B cell (primary cell): ENCODE measurements at regions not wholly inside any gene's neighbourhood (a gene's known extent, or its start where the extent isn't known, plus 50 kb on each side); places are given as distances from the start of the nearest gene placed in this dataset.

Experiments used
- ATAC-seq: fragments of 200-7000 bp; cut with Tn5 transposase; one replicate; pipeline ENCODE4 v1.10.0; 2021; ENCODE audit warnings: low read depth, mild to moderate bottlenecking, moderate number of reproducible peaks, moderate library complexity
- CTCF ChIA-PET: fragments of 350-600 bp; sonication (Branson Sonifier 250); formaldehyde crosslinking; loops from one replicate; lab custom pipeline; 2021; ENCODE audit warnings: antibody characterized with exemption, inconsistent platforms; lab: Charles Lee
- POLR2A ChIA-PET: fragments of 350-600 bp; sonication (Branson Sonifier 250); formaldehyde crosslinking; loops from one replicate; lab custom pipeline; 2021; ENCODE audit warnings: antibody characterized with exemption; lab: Charles Lee
- DNase-seq: peaks from one replicate; pipeline ENCODE4 v3.0.0; 2013
- H2AFZ ChIP-seq: 2 replicates; pipeline ENCODE4 v1.6.1; 2012; ENCODE audit warnings: mild to moderate bottlenecking, low read depth, low read length; ENCODE audit not compliant: insufficient read depth, poor library complexity, severe bottlenecking
- H3K27ac ChIP-seq, 2 donors: 1 replicate in 1 of 2; 2 replicates in 1 of 2; pipeline ENCODE4 v1.5.1; 2012 to 2013; ENCODE audit warnings: low read length in 2 of 2, mild to moderate bottlenecking in 2 of 2, moderate library complexity in 1 of 2
- H3K27me3 ChIP-seq, 4 experiments: fragments of 200-600 bp in 1 of 4; sonication (generic) in 1 of 4; replicated peaks in 1 of 4; 1 replicate in 2 of 4; 2 replicates in 2 of 4; pipeline versions ENCODE4 v1.6.1 to v1.7.0; 2013 to 2016; ENCODE audit warnings: low read length in 3 of 4, mild to moderate bottlenecking in 2 of 4, mixed read lengths in 1 of 4, moderate library complexity in 1 of 4; ENCODE audit not compliant: insufficient read depth in 4 of 4, control insufficient read depth in 3 of 4; ENCODE audit errors: control extremely low read depth in 1 of 4
- H3K36me3 ChIP-seq, 2 experiments: replicated peaks in 1 of 2; 1 replicate in 1 of 2; 2 replicates in 1 of 2; pipeline versions ENCODE4 v1.6.1 to v1.7.1; 2013; ENCODE audit warnings: low read length in 1 of 2; ENCODE audit not compliant: insufficient read depth in 2 of 2, control insufficient read depth in 1 of 2; ENCODE audit errors: control extremely low read depth in 1 of 2, extremely low read depth in 1 of 2
- H3K4me1 ChIP-seq, 2 donors: fragments of 200-600 bp in 1 of 2; sonication (generic) in 1 of 2; 1 replicate in 1 of 2; 2 replicates in 1 of 2; pipeline versions ENCODE4 v1.5.1 to v1.6.1; 2013 to 2017; ENCODE audit warnings: low read length in 2 of 2; ENCODE audit not compliant: control insufficient read depth in 2 of 2, insufficient read depth in 2 of 2
- H3K4me2 ChIP-seq: replicated peaks from 2 replicates; pipeline ENCODE3; 2012; ENCODE audit warnings: mild to moderate bottlenecking, low read depth, low read length; ENCODE audit not compliant: poor library complexity, severe bottlenecking
- H3K4me3 ChIP-seq, 5 experiments: fragments of 200-600 bp in 1 of 5; sonication (generic) in 1 of 5; 1 replicate in 3 of 5; 2 replicates in 2 of 5; pipeline versions ENCODE4 v1.5.1 to v1.7.0; 2011 to 2016; ENCODE audit warnings: low read length in 4 of 5, mild to moderate bottlenecking in 4 of 5, low read depth in 2 of 5, control low read depth in 1 of 5, moderate library complexity in 1 of 5; ENCODE audit not compliant: insufficient read depth in 1 of 5; ENCODE audit errors: control extremely low read depth in 1 of 5, extremely low read depth in 1 of 5
- H3K79me2 ChIP-seq: fragments of 200-600 bp; sonication (generic); one replicate; pipeline ENCODE4 v1.6.0; 2016; ENCODE audit warnings: low read length; ENCODE audit not compliant: control insufficient read depth, insufficient read depth
- H3K9ac ChIP-seq: fragments of 200-600 bp; sonication (generic); 2 replicates; pipeline ENCODE4 v1.6.1; 2017; ENCODE audit warnings: mild to moderate bottlenecking, low read length, moderate library complexity
- H3K9me3 ChIP-seq, 3 donors: one replicate each; pipeline versions ENCODE4 v1.6.1 to v1.7.1; 2013; ENCODE audit warnings: low read length in 2 of 3; ENCODE audit not compliant: control insufficient read depth in 2 of 3, insufficient read depth in 1 of 3; ENCODE audit errors: control extremely low read depth in 1 of 3
- H4K20me1 ChIP-seq: 2 replicates; pipeline ENCODE4 v1.6.0; 2012; ENCODE audit warnings: mild to moderate bottlenecking, low read length; ENCODE audit not compliant: insufficient read depth, control insufficient read depth, poor library complexity, severe bottlenecking
- H3K27ac Mint-ChIP-seq: one replicate; pipeline ENCODE4 v1.8.0; 2021; ENCODE audit warnings: mixed read lengths
- H3K27me3 Mint-ChIP-seq: one replicate; pipeline ENCODE4 v1.8.0; 2021; ENCODE audit warnings: mixed read lengths
- H3K4me1 Mint-ChIP-seq: one replicate; pipeline ENCODE4 v1.8.0; 2021; ENCODE audit warnings: mixed read lengths
- H3K4me3 Mint-ChIP-seq: one replicate; pipeline ENCODE4 v1.8.0; 2021; ENCODE audit warnings: mixed read lengths
- H3K9me3 Mint-ChIP-seq: one replicate; pipeline ENCODE4 v1.8.0; 2022; ENCODE audit warnings: mixed read lengths; ENCODE audit not compliant: insufficient read depth
- EZH2 ChIP-seq: IDR thresholded peaks from 2 replicates; pipeline ENCODE4 v1.6.1; 2012; ENCODE audit warnings: borderline replicate concordance, low read depth, mild to moderate bottlenecking, moderate library complexity, low read length; ENCODE audit not compliant: insufficient read depth, poor library complexity, severe bottlenecking
- WGBS: methylation state at CpG from one replicate; pipeline ENCODE4 v1.1.5; 2013; ENCODE audit warnings: missing lambda C conversion rate; ENCODE audit not compliant: insufficient coverage; 5-methylcytosine and 5-hydroxymethylcytosine counted together
- intact Hi-C: fragments of 100-400 bp; cut with micrococcal nuclease; formaldehyde crosslinking; loops from one replicate; pipeline ENCODE4 v1.10.0; 2022
- TF ChIP-seq, protein P1 (sequence below): fragments of 200-600 bp; IDR thresholded peaks from one replicate; pipeline ENCODE4 v1.8.0; 2022; ENCODE audit warnings: antibody characterized with exemption, mild to moderate bottlenecking

GRCh38 chrX:106391284-106391911 lies 220.4 kb upstream of the RADX start:
- Histone ChIP-seq H3K4me1 (no peaks in the 10 kb centered on the region), H3K9ac (no peak overlapping the region), H3K4me2 (no peak overlapping the region), H3K27ac (no peak overlapping the region), H3K27me3 (no peaks in the 10 kb centered on the region), H3K79me2 (no peaks in the 10 kb centered on the region), H3K9me3 (no peaks in the 10 kb centered on the region), H2AFZ (no peak overlapping the region), H3K36me3 (no peaks in the 10 kb centered on the region), H3K4me3 (no peak overlapping the region), H4K20me1 (no peaks in the 10 kb centered on the region)
- H3K9me3 Mint-ChIP-seq = no peaks in the 10 kb centered on the region
- no peaks in the 10 kb centered on the region for H3K27me3 Mint-ChIP-seq
- no peak for DNase-seq
- no peak overlapping the region for H3K27ac Mint-ChIP-seq
- WGBS = no CpG with 5 or more reads among the region's 4 CpGs
- TF ChIP-seq, protein P1, sequence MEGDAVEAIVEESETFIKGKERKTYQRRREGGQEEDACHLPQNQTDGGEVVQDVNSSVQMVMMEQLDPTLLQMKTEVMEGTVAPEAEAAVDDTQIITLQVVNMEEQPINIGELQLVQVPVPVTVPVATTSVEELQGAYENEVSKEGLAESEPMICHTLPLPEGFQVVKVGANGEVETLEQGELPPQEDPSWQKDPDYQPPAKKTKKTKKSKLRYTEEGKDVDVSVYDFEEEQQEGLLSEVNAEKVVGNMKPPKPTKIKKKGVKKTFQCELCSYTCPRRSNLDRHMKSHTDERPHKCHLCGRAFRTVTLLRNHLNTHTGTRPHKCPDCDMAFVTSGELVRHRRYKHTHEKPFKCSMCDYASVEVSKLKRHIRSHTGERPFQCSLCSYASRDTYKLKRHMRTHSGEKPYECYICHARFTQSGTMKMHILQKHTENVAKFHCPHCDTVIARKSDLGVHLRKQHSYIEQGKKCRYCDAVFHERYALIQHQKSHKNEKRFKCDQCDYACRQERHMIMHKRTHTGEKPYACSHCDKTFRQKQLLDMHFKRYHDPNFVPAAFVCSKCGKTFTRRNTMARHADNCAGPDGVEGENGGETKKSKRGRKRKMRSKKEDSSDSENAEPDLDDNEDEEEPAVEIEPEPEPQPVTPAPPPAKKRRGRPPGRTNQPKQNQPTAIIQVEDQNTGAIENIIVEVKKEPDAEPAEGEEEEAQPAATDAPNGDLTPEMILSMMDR = no peak
- TF ChIP-seq EZH2 = no peak
- intact Hi-C loops = no loop called here
- ATAC-seq = no peak
- H3K4me3 Mint-ChIP-seq = no peak overlapping the region
- ChIA-PET POLR2A (no interaction called here), CTCF (no interaction called here)
- no peaks in the 10 kb centered on the region for H3K4me1 Mint-ChIP-seq

GRCh38 chrX:106392346-106392745 lies 219.4 kb upstream of the RADX start:
- no peak for ATAC-seq
- POLR2A ChIA-PET = no interaction called here
- DNase-seq = no peak
- Mint-ChIP-seq H3K4me3 (no peak overlapping the region), H3K27ac (no peak overlapping the region), H3K4me1 (no peaks in the 10 kb centered on the region), H3K9me3 (no peaks in the 10 kb centered on the region), H3K27me3 (no peaks in the 10 kb centered on the region)
- no peak for TF ChIP-seq EZH2
- Histone ChIP-seq H3K27me3 (no peaks in the 10 kb centered on the region), H3K27ac (no peak overlapping the region), H3K9ac (no peak overlapping the region), H3K4me1 (no peaks in the 10 kb centered on the region), H3K79me2 (no peaks in the 10 kb centered on the region), H3K4me3 (no peak overlapping the region), H4K20me1 (no peaks in the 10 kb centered on the region), H3K4me2 (no peak overlapping the region), H3K36me3 (no peaks in the 10 kb centered on the region), H2AFZ (no peak overlapping the region), H3K9me3 (no peaks in the 10 kb centered on the region)
- no CpG with 5 or more reads among the region's 1 CpG for WGBS
- intact Hi-C loops = no loop called here
- CTCF ChIA-PET = no interaction called here
